HepG2 (cell line): ENCODE measurements at regions not wholly inside any gene's neighbourhood (a gene's known extent, or its start where the extent isn't known, plus 50 kb on each side); places are given as distances from the start of the nearest gene placed in this dataset.

Experiments
- ATAC-seq: fragments of 200-7000 bp; cut with Tn5 transposase; 3 replicates; pipeline ENCODE4 v1.9.1; 2020; ENCODE audit warnings: mild to moderate bottlenecking, moderate library complexity
- BruUV-seq: library from RNA; stranded (reverse); fragments of 400-500 nt; replicated peaks from 2 replicates; lab custom pipeline; 2021; lab: Mats Ljungman, UMichigan
- CTCF ChIA-PET: fragments of 300-600 bp; formaldehyde crosslinking; extraction: SDS; loops from one replicate; lab custom pipeline; 2021; ENCODE audit warnings: low total read pairs, inconsistent platforms, low intra/inter-chr PET ratio; lab: Yijun Ruan, JAX
- POLR2A ChIA-PET: fragments of 350-600 bp; sonication (Branson Sonifier 250); formaldehyde crosslinking; loops from one replicate; lab custom pipeline; 2020; ENCODE audit warnings: antibody characterized with exemption, inconsistent platforms; lab: Yijun Ruan, JAX
- DNase-seq: peaks from one replicate; pipeline ENCODE4 v3.0.0-alpha.2; 2015; ENCODE audit warnings: low spot score
- FAIRE-seq: peaks from 3 replicates; lab custom pipeline; 2011; peaks lifted over from hg19 to GRCh38; lab: Jason Lieb, UNC
- H2AFZ ChIP-seq: one replicate; pipeline ENCODE4 v1.6.1; 2011; ENCODE audit warnings: low read length, inconsistent platforms
- H3K27ac ChIP-seq: fragments of 300-600 bp; 3 replicates; pipeline ENCODE4 v1.8.0; 2011; ENCODE audit warnings: mixed run types, mild to moderate bottlenecking, mixed read lengths, low read length, inconsistent platforms; ENCODE audit not compliant: insufficient read depth; ENCODE audit errors: extremely low read length
- H3K27me3 ChIP-seq, 2 experiments: fragments of 200-600 bp in 1 of 2; 2 replicates in 1 of 2; 3 replicates in 1 of 2; pipeline versions ENCODE4 v1.6.0 to v1.8.0; 2011; ENCODE audit warnings: low read length in 2 of 2, mild to moderate bottlenecking in 2 of 2, moderate library complexity in 2 of 2, inconsistent platforms in 1 of 2; ENCODE audit not compliant: insufficient read depth in 2 of 2, control insufficient read depth in 1 of 2
- H3K36me3 ChIP-seq, 2 experiments: fragments of 200-600 bp in 1 of 2; replicated peaks in 1 of 2; 2 replicates in 1 of 2; 3 replicates in 1 of 2; pipeline versions ENCODE4 v1.5.1 to v1.8.0; 2011; ENCODE audit warnings: low read length in 2 of 2, inconsistent platforms in 1 of 2; ENCODE audit not compliant: insufficient read depth in 2 of 2, control insufficient read depth in 1 of 2
- H3K4me1 ChIP-seq: 2 replicates; pipeline ENCODE4 v1.5.1; 2012; ENCODE audit warnings: low read length, inconsistent platforms; ENCODE audit not compliant: insufficient read depth
- H3K4me2 ChIP-seq: 2 replicates; pipeline ENCODE4 v1.6.0; 2011; ENCODE audit warnings: low read depth, low read length, inconsistent platforms
- H3K4me3 ChIP-seq, 3 experiments: fragments of 200-600 bp in 1 of 3; sonication (generic), shearing (Covaris generic) in 1 of 3; replicated peaks in 1 of 3; 2 replicates each; pipeline ENCODE4 v1.5.1; 2011 to 2016; ENCODE audit warnings: low read length in 3 of 3, inconsistent platforms in 2 of 3, low read depth in 2 of 3, mild to moderate bottlenecking in 2 of 3, control low read depth in 1 of 3, mixed read lengths in 1 of 3; ENCODE audit not compliant: insufficient read depth in 1 of 3
- H3K79me2 ChIP-seq: one replicate; pipeline ENCODE4 v1.6.1; 2011; ENCODE audit warnings: low read length, inconsistent platforms; ENCODE audit not compliant: insufficient read depth
- H3K9ac ChIP-seq: 2 replicates; pipeline ENCODE4 v1.6.0; 2011; ENCODE audit warnings: mild to moderate bottlenecking, low read depth, low read length, inconsistent platforms; ENCODE audit not compliant: insufficient read depth
- H3K9me3 ChIP-seq: 2 replicates; pipeline ENCODE4 v1.5.1; 2012; ENCODE audit warnings: mild to moderate bottlenecking, low read length
- H4K20me1 ChIP-seq: 2 replicates; pipeline ENCODE4 v1.6.0; 2011; ENCODE audit warnings: inconsistent platforms, mild to moderate bottlenecking, low read length, moderate library complexity; ENCODE audit not compliant: insufficient read depth
- E2F5 ChIP-seq: sonication (generic); formaldehyde crosslinking; conservative IDR thresholded peaks from 2 replicates; pipeline ENCODE4 v1.4.0; 2020; ENCODE audit warnings: missing genetic modification reagents
- ETV6 ChIP-seq: sonication (generic); formaldehyde crosslinking; conservative IDR thresholded peaks from 2 replicates; pipeline ENCODE4 v1.4.0; 2020; ENCODE audit warnings: missing genetic modification reagents
- FOXA3 ChIP-seq: IDR thresholded peaks from 2 replicates; pipeline ENCODE4 v1.6.1; 2016; ENCODE audit warnings: missing genetic modification reagents, missing compliant biosample characterization
- HBP1 ChIP-seq: IDR thresholded peaks from 2 replicates; pipeline ENCODE4 v1.6.1; 2016; ENCODE audit warnings: low read depth, control low read depth
- KLF11 ChIP-seq: IDR thresholded peaks from 2 replicates; pipeline ENCODE4 v1.6.1; 2016; ENCODE audit warnings: missing compliant biosample characterization
- MAFG ChIP-seq: sonication (generic); formaldehyde crosslinking; IDR thresholded peaks from 2 replicates; pipeline ENCODE4 v1.5.1; 2020; ENCODE audit warnings: mild to moderate bottlenecking, missing genetic modification reagents
- NFE2L1 ChIP-seq: sonication (generic); formaldehyde crosslinking; IDR thresholded peaks from 2 replicates; pipeline ENCODE4 v1.4.0; 2020; ENCODE audit warnings: missing genetic modification reagents, mild to moderate bottlenecking, borderline replicate concordance
- NR2F2 ChIP-seq: IDR thresholded peaks from 2 replicates; pipeline ENCODE4 v1.6.1; 2012; ENCODE audit warnings: low read depth, inconsistent platforms, borderline replicate concordance
- TRIM22 ChIP-seq: fragments of 450-650 bp; IDR thresholded peaks from 2 replicates; pipeline ENCODE4 v1.6.1; 2017
- WIZ ChIP-seq: sonication (generic); formaldehyde crosslinking; IDR thresholded peaks from 2 replicates; pipeline ENCODE4 v1.5.1; 2020; ENCODE audit warnings: mild to moderate bottlenecking, missing genetic modification reagents
- ZBTB39 ChIP-seq: sonication (generic); formaldehyde crosslinking; IDR thresholded peaks from 2 replicates; pipeline ENCODE4 v1.5.0; 2020; ENCODE audit warnings: missing genetic modification reagents
- ZNF276 ChIP-seq: sonication (generic); formaldehyde crosslinking; IDR thresholded peaks from 2 replicates; pipeline ENCODE4 v1.4.0; 2020; ENCODE audit warnings: mild to moderate bottlenecking, low read depth, missing genetic modification reagents
- ZNF503 ChIP-seq: sonication (generic); formaldehyde crosslinking; IDR thresholded peaks from 2 replicates; pipeline ENCODE4 v1.4.0; 2020; ENCODE audit warnings: missing genetic modification reagents
- ZNF746 ChIP-seq: sonication (generic); formaldehyde crosslinking; IDR thresholded peaks from 2 replicates; pipeline ENCODE4 v1.8.0; 2022; ENCODE audit warnings: mild to moderate bottlenecking, missing genetic modification reagents
- WGBS: methylation state at CpG from one replicate; pipeline ENCODE4 v1.1.6; 2017; ENCODE audit warnings: low lambda C conversion rate; 5-methylcytosine and 5-hydroxymethylcytosine counted together
- in situ Hi-C: cut with HindIII; loops from 2 replicates; pipeline ENCODE4 v1.10.0; 2017; ENCODE audit warnings: low pct_unique_long_range_greater_than_20kb; ENCODE audit not compliant: extremely low pct_ligation_motif_present
- intact Hi-C: fragments of 100-400 bp; cut with micrococcal nuclease; formaldehyde crosslinking; loops from one replicate; pipeline ENCODE4 v1.10.0; 2022; ENCODE audit not compliant: unreplicated experiment

- TF ChIP-seq WIZ: no peak
- no peak for TF ChIP-seq ZNF746
- TF ChIP-seq ZBTB39 (CRISPR knock-in tag): no peak
- TF ChIP-seq FOXA3 (CRISPR knock-in tag): no peak
Observed at GRCh38 chr9:107198718-107199117, 84.4 kb upstream of the RAD23B start (continued).

- in situ Hi-C loops (no loop called here), intact Hi-C loops (no loop called here)
- H3K36me3 ChIP-seq: no peaks in the 10 kb centered on the region
- no peak overlapping the region for H3K4me2 ChIP-seq
- FAIRE-seq: no peak
- BruUV-seq: no TSS peak
- H3K9me3 ChIP-seq: peaks cover 1% of the 10 kb centered on the region; the same call in 1 of the 2 replicates
- ATAC-seq: no peak
- H4K20me1 ChIP-seq: no peaks in the 10 kb centered on the region
- H3K79me2 ChIP-seq: no peaks in the 10 kb centered on the region
- no peak overlapping the region for H3K4me3 ChIP-seq
- H3K9ac ChIP-seq: no peak overlapping the region
- CTCF ChIA-PET: no interaction called here
- H2AFZ ChIP-seq: no peak overlapping the region
- WGBS: 61% methylated on average over 3 of the region's 3 CpGs
- no peak overlapping the region for H3K27ac ChIP-seq
- no peaks in the 10 kb centered on the region for H3K27me3 ChIP-seq
- POLR2A ChIA-PET: no interaction called here
- peaks cover 9% of the 10 kb centered on the region for H3K4me1 ChIP-seq
- DNase-seq: no peak
- TF ChIP-seq TRIM22 (no peak), HBP1 (CRISPR knock-in tag) (no peak), NFE2L1 (no peak), E2F5 (CRISPR knock-in tag) (no peak), KLF11 (CRISPR knock-in tag) (no peak), MAFG (CRISPR knock-in tag) (no peak), NR2F2 (no peak), ZNF276 (no peak), ETV6 (no peak), ZNF503 (CRISPR knock-in tag) (no peak)
Observed at GRCh38 chr9:107208121-107208520, 75.0 kb upstream of the RAD23B start.
